Right lobe of liver (tissue), 6 donors: ENCODE measurements at regions not wholly inside any gene's neighbourhood (a gene's known extent, or its start where the extent isn't known, plus 50 kb on each side); places are given as distances from the start of the nearest gene placed in this dataset.

Experiments used
- ATAC-seq, 4 donors: fragments of 200-7000 bp; cut with Tn5 transposase; one replicate each; pipeline ENCODE4 v1.9.1; 2020; ENCODE audit warnings: mild to moderate bottlenecking in 4 of 4, moderate library complexity in 4 of 4
- DNase-seq, 3 donors: peaks; one replicate each; pipeline ENCODE4 v3.0.0-alpha.2; 2020
- H3K27ac ChIP-seq, 3 donors: fragments of 200-600 bp; one replicate each; pipeline ENCODE4 v1.8.0; 2022
- H3K27me3 ChIP-seq, 2 donors: fragments of 200-600 bp; one replicate each; pipeline ENCODE4 v1.8.0; 2022
- H3K36me3 ChIP-seq, 4 donors: fragments of 200-600 bp; sonication (generic) in 1 of 4; one replicate each; pipeline versions ENCODE4 v1.5.1 to v1.8.0; 2017 to 2022; ENCODE audit warnings: control low read depth in 1 of 4
- H3K4me1 ChIP-seq, 4 donors: fragments of 200-600 bp; sonication (generic) in 1 of 4; one replicate each; pipeline versions ENCODE4 v1.5.1 to v1.8.0; 2017 to 2022; ENCODE audit warnings: control low read depth in 1 of 4
- H3K4me3 ChIP-seq, 3 donors: fragments of 200-600 bp; one replicate each; pipeline ENCODE4 v1.8.0; 2022
- H3K9me3 ChIP-seq, 4 donors: fragments of 200-600 bp; sonication (generic) in 1 of 4; one replicate each; pipeline versions ENCODE4 v1.5.1 to v1.8.0; 2017 to 2022; ENCODE audit warnings: control low read depth in 1 of 4
- CTCF ChIP-seq, 4 donors: fragments of 200-600 bp in 3 of 4; fragments of 450-650 bp in 1 of 4; IDR thresholded peaks; one replicate each; pipeline versions ENCODE4 v1.5.1 to v1.8.0; 2016 to 2022; ENCODE audit warnings: antibody characterized with exemption in 4 of 4, mild to moderate bottlenecking in 2 of 4
- POLR2A ChIP-seq: fragments of 450-650 bp; IDR thresholded peaks from one replicate; pipeline ENCODE4 v1.6.1; 2017; ENCODE audit warnings: antibody characterized with exemption, mild to moderate bottlenecking
- WGBS: methylation state at CpG from one replicate; pipeline ENCODE4 v1.1.6; 2018; ENCODE audit warnings: low coverage, low lambda C conversion rate; ENCODE audit not compliant: insufficient coverage; ENCODE audit errors: missing lambda C conversion rate; 5-methylcytosine and 5-hydroxymethylcytosine counted together
- intact Hi-C, 2 donors: fragments of 100-400 bp; cut with DNase I; formaldehyde crosslinking; loops; one replicate each; pipeline versions ENCODE4 v1.11.2 to v1.14.1; 2022
- donor health status: DM: no; HTN: yes; CAD: no.
- donor health status: DM: no; HTN: no; CAD: no.
- donor health status: DM: no; HTN: no; CAD: no.
- donor health status: DM: no; HTN: yes; CAD: no.
- donor health status: DM: no; HTN: yes; CAD: no.

DNA sequence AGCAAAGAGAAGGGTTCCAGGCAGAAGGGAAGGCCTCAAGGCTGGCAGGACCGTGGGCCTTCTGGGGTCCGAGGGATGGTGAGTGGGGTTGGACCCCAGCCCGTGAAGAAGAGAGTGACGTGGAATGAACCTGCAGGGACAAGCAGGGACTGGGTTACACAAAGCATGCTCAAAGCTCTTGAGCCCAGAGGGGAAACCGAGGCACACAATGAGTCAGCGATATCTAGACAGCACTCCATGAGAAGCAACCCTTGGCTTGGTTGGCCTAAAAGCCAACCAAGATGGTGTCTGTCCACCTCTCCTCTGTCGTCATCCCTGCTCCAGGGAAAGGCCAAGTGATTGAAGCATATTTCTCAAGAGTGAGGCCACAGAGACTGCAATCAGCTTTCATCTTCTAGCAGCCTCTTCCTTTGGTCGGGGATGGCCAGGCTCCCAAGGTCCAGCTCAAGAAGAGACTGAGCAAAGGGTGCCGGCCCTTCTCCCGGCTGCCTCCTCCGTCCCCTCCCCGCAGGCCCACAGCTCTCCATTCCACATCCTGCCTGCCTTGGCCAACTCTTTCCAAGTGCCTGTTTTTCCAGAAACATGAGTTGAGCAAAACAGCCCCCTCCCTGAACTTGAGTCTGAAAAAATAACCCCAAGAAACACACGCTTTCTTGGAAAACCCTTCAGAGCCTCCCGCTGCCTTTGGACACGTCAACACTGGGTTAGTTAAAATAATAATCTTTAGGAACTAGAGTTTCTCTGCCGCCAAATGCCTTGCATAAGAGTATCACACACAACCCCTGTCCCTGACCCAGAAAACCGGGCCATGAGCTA is 556.6 kb downstream of the MIAT start:
- peak in 1 of 4 donors; percentile 16 for ATAC-seq
- Histone ChIP-seq H3K4me1 (no peaks in the 10 kb centered on the region), H3K27ac (no peak overlapping the region)

GRCh38 chr22:27214691-27215090 is 557.3 kb downstream of the MIAT start:
- 51% methylated on average over 2 of the region's 6 CpGs for WGBS
- no peak for ATAC-seq
- Histone ChIP-seq H3K36me3 (no peaks in the 10 kb centered on the region), H3K4me3 (no peak overlapping the region), H3K4me1 (no peaks in the 10 kb centered on the region), H3K9me3 (no peaks in the 10 kb centered on the region), H3K27me3 (no peaks in the 10 kb centered on the region), H3K27ac (no peak overlapping the region)
- TF ChIP-seq CTCF (IDR thresholded peaks at IDR 0.05) (no peak), POLR2A (no peak)
- intact Hi-C loops, result no loop called here
- no peak for DNase-seq

More for the DNA sequence above, 556.6 kb downstream of the MIAT start:
- WGBS, result 61% methylated on average over 9 of the region's 17 CpGs
- no peaks in the 10 kb centered on the region for H3K27me3 ChIP-seq
- H3K9me3 ChIP-seq, result no peaks in the 10 kb centered on the region
- DNase-seq, result no peak
- H3K4me3 ChIP-seq, result no peak overlapping the region
- no peaks in the 10 kb centered on the region for H3K36me3 ChIP-seq
- TF ChIP-seq POLR2A (no peak), CTCF (IDR thresholded peaks at IDR 0.05) (no peak)
- intact Hi-C loops, result no loop called here

GRCh38 chr22:27215871-27216270 is 558.5 kb downstream of the MIAT start:
- ATAC-seq (no peak), DNase-seq (no peak)
- intact Hi-C loops, result no loop called here
- Histone ChIP-seq H3K9me3 (no peaks in the 10 kb centered on the region), H3K36me3 (no peaks in the 10 kb centered on the region), H3K27me3 (no peaks in the 10 kb centered on the region), H3K4me1 (no peaks in the 10 kb centered on the region), H3K27ac (no peak overlapping the region), H3K4me3 (no peak overlapping the region)
- TF ChIP-seq CTCF (IDR thresholded peaks at IDR 0.05) (no peak), POLR2A (no peak)
- WGBS, result 53% methylated on average over 4 of the region's 5 CpGs

DNA sequence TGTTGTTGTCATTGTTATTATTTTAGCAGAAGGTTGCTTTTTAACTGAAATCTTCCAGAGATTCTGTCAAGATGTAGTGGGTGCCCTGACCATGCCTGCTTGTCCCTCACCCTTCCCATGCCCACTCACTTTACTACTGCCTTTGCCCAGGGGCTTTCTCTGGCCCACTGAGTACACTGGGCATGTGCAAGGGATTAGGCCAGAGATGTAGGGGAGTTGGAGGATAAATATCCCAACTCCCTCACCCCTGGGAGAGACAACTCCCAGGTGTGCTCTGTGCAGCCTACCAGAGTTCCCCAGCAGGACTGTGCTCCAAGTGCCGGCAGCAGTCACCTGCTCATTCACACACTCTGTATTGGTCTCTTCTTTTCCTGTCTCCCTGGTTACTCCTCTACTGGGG is 559.1 kb downstream of the MIAT start:
- no CpG with 5 or more reads among the region's 1 CpG for WGBS
- no peak overlapping the region for H3K27ac ChIP-seq
- H3K27me3 ChIP-seq, result no peaks in the 10 kb centered on the region
- no peaks in the 10 kb centered on the region for H3K36me3 ChIP-seq
- no peaks in the 10 kb centered on the region for H3K4me1 ChIP-seq
- ATAC-seq (no peak), DNase-seq (no peak)
- H3K4me3 ChIP-seq, result no peak overlapping the region
- TF ChIP-seq POLR2A, result no peak
- TF ChIP-seq CTCF (IDR thresholded peaks at IDR 0.05), result no peak
- intact Hi-C loops, result no loop called here
- no peaks in the 10 kb centered on the region for H3K9me3 ChIP-seq
